CD4-positive, CD25-positive, alpha-beta regulatory T cell (primary cell): ENCODE measurements at regions not wholly inside any gene's neighbourhood (a gene's known extent, or its start where the extent isn't known, plus 50 kb on each side); places are given as distances from the start of the nearest gene placed in this dataset.

Source experiments
- ATAC-seq, 2 donors: fragments of 150-1000 bp; cut with Tn5 transposase; one replicate each; pipeline ENCODE4 v1.10.0; 2021; ENCODE audit warnings: low read depth in 2 of 2, moderate number of reproducible peaks in 2 of 2, moderate library complexity in 1 of 2
- DNase-seq, 3 donors: peaks; one replicate each; pipeline versions ENCODE4 v3.0.0 to v3.0.0-alpha.2; 2012 to 2022; ENCODE audit warnings: mixed read lengths in 1 of 3
- H3K27ac ChIP-seq: one replicate; pipeline ENCODE4 v1.7.0; 2013; ENCODE audit warnings: mild to moderate bottlenecking, low read length; ENCODE audit not compliant: insufficient read depth, poor library complexity, severe bottlenecking
- H3K27me3 ChIP-seq: one replicate; pipeline ENCODE4 v1.7.0; 2013; ENCODE audit warnings: low read length; ENCODE audit not compliant: control insufficient read depth, insufficient read depth
- H3K36me3 ChIP-seq: one replicate; pipeline ENCODE4 v1.7.0; 2013; ENCODE audit warnings: mild to moderate bottlenecking, low read length, moderate library complexity; ENCODE audit not compliant: control insufficient read depth, insufficient read depth
- H3K4me1 ChIP-seq: 2 replicates; pipeline ENCODE4 v1.7.0; 2013; ENCODE audit warnings: mild to moderate bottlenecking, low read length; ENCODE audit not compliant: insufficient read depth, control insufficient read depth, poor library complexity, severe bottlenecking
- H3K4me3 ChIP-seq: one replicate; pipeline ENCODE4 v1.7.0; 2013; ENCODE audit warnings: low read depth, mild to moderate bottlenecking, low read length, moderate library complexity
- H3K9me3 ChIP-seq, 2 experiments: 1 replicate in 1 of 2; 2 replicates in 1 of 2; pipeline ENCODE4 v1.7.0; 2013; ENCODE audit warnings: low read length in 2 of 2, mild to moderate bottlenecking in 1 of 2, moderate library complexity in 1 of 2; ENCODE audit not compliant: control insufficient read depth in 2 of 2
- H3K27ac Mint-ChIP-seq, 3 donors: one replicate each; pipeline ENCODE4 v1.8.0; 2020 to 2022; ENCODE audit warnings: mild to moderate bottlenecking in 3 of 3, mixed read lengths in 3 of 3, moderate library complexity in 2 of 3
- H3K27me3 Mint-ChIP-seq: one replicate; pipeline ENCODE4 v1.8.0; 2022; ENCODE audit warnings: mild to moderate bottlenecking, mixed read lengths
- H3K36me3 Mint-ChIP-seq: one replicate; pipeline ENCODE4 v1.8.0; 2020; ENCODE audit warnings: mixed read lengths
- H3K4me1 Mint-ChIP-seq, 4 donors: one replicate each; pipeline ENCODE4 v1.8.0; 2020 to 2022; ENCODE audit warnings: mixed read lengths in 4 of 4, mild to moderate bottlenecking in 1 of 4
- H3K4me3 Mint-ChIP-seq, 4 donors: one replicate each; pipeline ENCODE4 v1.8.0; 2020 to 2022; ENCODE audit warnings: mild to moderate bottlenecking in 4 of 4, mixed read lengths in 4 of 4, moderate library complexity in 3 of 4
- H3K9me3 Mint-ChIP-seq, 7 donors: one replicate each; pipeline ENCODE4 v1.8.0; 2020 to 2022; ENCODE audit warnings: mixed read lengths in 7 of 7, mild to moderate bottlenecking in 3 of 7, moderate library complexity in 2 of 7

DNA sequence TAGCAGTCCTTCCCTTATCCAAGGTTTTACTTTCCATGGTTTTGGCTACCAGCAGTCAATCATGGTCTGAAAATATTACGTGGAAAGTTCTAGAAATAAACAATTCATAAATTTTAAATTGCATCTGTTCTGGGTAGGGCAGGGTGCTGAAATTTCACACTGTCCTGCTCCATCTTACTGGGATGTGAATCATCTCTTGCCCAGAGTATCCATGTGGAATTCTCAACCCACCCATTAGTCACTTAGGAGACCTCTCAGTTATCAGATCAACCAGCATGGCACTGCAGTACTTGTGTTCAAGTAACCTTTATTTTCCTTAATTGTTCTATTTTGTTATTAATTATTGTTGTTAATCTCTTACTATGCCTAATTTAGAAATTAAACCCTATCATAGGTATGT, 202.8 kb upstream of the CPHXL start:
- ATAC-seq (no peak), DNase-seq (no peak)
- H3K36me3 Mint-ChIP-seq = no peaks in the 10 kb centered on the region
- Histone ChIP-seq H3K4me1 (no peaks in the 10 kb centered on the region), H3K36me3 (no peaks in the 10 kb centered on the region), H3K4me3 (no peak overlapping the region), H3K27ac (no peak overlapping the region), H3K27me3 (no peaks in the 10 kb centered on the region), H3K9me3 (no peaks in the 10 kb centered on the region)
- no peak overlapping the region for H3K4me3 Mint-ChIP-seq
- no peaks in the 10 kb centered on the region for H3K4me1 Mint-ChIP-seq
- H3K27ac Mint-ChIP-seq = no peak overlapping the region
- peaks cover 6% of the 10 kb centered on the region for H3K27me3 Mint-ChIP-seq
- peaks cover 0 to 11% (median 5%) of the 10 kb centered on the region in 7 donors for H3K9me3 Mint-ChIP-seq

DNA sequence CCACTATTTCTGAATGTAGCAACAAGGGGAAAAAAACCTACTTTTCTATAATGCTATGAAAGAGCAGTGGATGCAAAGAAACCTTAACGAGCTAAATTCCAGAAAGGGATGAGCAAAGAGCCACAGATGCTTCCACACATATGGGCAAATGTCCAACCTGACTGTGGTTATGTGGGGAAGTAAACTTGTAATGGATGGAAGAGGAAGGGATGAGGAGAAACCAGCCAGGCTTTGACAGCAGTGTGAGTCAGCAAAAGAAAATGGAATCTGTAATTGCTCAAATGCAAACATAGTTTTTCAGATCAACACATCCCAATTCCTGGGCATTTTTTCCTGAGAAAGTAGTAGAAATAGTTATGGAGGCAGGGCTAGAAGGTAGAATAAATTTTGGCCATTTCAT, 204.8 kb upstream of the CPHXL start:
- no peak overlapping the region for H3K4me3 ChIP-seq
- DNase-seq = no peak

DNA sequence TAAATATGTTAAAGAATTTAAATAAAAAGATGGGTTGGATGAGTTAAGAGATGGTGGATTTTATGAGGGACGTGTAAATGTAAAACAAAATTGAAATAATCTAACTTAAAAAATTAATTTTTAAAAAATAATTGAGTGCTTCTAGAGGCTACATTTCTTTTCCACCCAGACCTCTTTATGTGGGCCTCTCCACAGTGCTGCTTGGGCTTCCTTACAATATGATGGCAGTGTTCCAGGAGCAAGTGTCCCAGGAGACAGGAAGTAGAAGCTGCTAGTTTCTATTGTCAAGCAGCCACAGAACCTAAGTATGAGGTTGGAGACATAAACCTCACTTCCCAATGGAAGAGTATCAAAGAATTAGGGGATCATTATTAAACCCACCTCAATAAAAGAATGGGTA, 205.7 kb upstream of the CPHXL start:
- H3K27ac Mint-ChIP-seq = no peak overlapping the region
- H3K36me3 Mint-ChIP-seq = no peaks in the 10 kb centered on the region
- Histone ChIP-seq H3K27ac (no peak overlapping the region), H3K4me3 (no peak overlapping the region), H3K9me3 (no peaks in the 10 kb centered on the region), H3K36me3 (no peaks in the 10 kb centered on the region), H3K27me3 (no peaks in the 10 kb centered on the region), H3K4me1 (no peaks in the 10 kb centered on the region)
- H3K9me3 Mint-ChIP-seq = peaks cover 0 to 11% (median 3%) of the 10 kb centered on the region in 7 donors
- peaks cover 6% of the 10 kb centered on the region for H3K27me3 Mint-ChIP-seq
- ATAC-seq = no peak
- no peaks in the 10 kb centered on the region for H3K4me1 Mint-ChIP-seq
- H3K4me3 Mint-ChIP-seq = no peak overlapping the region
- no peak for DNase-seq

More for the DNA sequence above, 204.8 kb upstream of the CPHXL start:
- peaks cover 6% of the 10 kb centered on the region for H3K27me3 Mint-ChIP-seq
- H3K4me1 Mint-ChIP-seq = no peaks in the 10 kb centered on the region
- Histone ChIP-seq H3K27me3 (no peaks in the 10 kb centered on the region), H3K27ac (no peak overlapping the region), H3K36me3 (no peaks in the 10 kb centered on the region), H3K9me3 (no peaks in the 10 kb centered on the region), H3K4me1 (no peaks in the 10 kb centered on the region)
- peaks cover 0 to 11% (median 3%) of the 10 kb centered on the region in 7 donors for H3K9me3 Mint-ChIP-seq
- H3K4me3 Mint-ChIP-seq = no peak overlapping the region
- no peak for ATAC-seq
- H3K27ac Mint-ChIP-seq = no peak overlapping the region
- no peaks in the 10 kb centered on the region for H3K36me3 Mint-ChIP-seq

DNA sequence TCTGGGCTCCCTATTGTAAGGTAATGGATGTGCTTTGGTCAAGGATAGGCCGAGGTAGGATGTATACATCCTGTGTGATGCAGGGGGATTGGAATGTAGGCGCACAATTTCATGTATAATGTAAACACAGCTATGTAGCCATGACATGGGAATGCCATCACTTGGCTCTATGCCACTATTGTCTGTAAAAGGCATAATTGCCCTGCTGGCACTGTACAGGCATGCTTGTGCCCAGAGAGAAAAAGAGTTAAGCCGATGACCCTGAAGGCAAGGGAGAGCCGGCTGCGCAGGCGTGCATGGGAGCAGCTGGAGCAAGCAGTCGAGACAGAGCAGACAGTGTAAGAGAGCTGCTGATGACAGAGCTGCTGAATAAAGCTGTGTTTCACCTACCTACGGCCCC, 212.5 kb upstream of the CPHXL start:
- no peaks in the 10 kb centered on the region for H3K4me1 Mint-ChIP-seq
- H3K4me1 ChIP-seq = no peaks in the 10 kb centered on the region
- H3K27ac Mint-ChIP-seq = no peak overlapping the region
- H3K36me3 Mint-ChIP-seq = no peaks in the 10 kb centered on the region
- no peaks in the 10 kb centered on the region for H3K27me3 ChIP-seq
- H3K36me3 ChIP-seq = no peaks in the 10 kb centered on the region
- no peak overlapping the region for H3K4me3 ChIP-seq
- ATAC-seq = no peak
- H3K9me3 Mint-ChIP-seq = peaks cover 0 to 3% (median 0%) of the 10 kb centered on the region in 7 donors
- no peak overlapping the region for H3K4me3 Mint-ChIP-seq
- no peaks in the 10 kb centered on the region for H3K9me3 ChIP-seq
- no peak overlapping the region for H3K27ac ChIP-seq
- no peaks in the 10 kb centered on the region for H3K27me3 Mint-ChIP-seq
- no peak for DNase-seq

DNA sequence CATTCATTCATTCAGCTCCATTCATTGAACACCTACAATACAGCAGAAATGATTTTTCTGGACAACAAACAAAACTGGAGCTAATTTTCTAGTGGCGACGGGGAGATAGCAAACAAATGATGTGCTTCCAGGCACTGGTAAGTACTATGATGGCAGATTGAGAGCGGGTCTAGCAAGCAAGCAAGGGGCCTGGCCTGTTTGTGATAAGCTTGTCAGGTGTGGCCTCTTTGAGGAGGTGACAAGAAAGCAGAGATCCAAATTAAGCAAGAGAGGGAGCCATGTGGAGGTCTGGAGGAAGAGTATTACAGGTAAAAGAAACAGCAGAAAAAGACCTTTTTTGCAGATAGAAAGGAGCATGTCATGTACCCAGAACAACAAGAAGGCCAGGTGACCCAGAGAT, 216.1 kb upstream of the CPHXL start:
- H3K4me1 Mint-ChIP-seq = no peaks in the 10 kb centered on the region
- no peak for DNase-seq
- no peak overlapping the region for H3K4me3 Mint-ChIP-seq

DNA sequence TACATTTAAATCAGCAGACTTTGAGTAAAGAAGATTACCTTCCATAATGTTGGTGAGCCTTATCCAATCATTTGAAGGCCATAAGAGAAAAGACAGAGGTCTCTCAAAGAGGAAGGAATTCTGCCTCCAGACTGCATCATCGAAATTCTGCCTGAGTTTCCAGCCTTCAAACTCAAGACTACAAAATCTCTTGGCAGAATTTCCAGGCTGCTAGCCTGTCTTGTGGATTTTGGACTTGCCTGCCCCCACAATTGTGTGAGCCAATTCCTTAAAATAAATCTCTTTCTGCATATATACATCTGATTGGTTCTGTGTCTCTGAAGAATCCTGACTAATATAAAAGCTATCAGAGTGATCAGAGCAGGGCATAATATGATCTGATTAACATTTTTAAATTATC, 216.6 kb upstream of the CPHXL start:
- DNase-seq (no peak), ATAC-seq (no peak)
- H3K27me3 ChIP-seq = no peaks in the 10 kb centered on the region
- no peak overlapping the region for H3K4me3 Mint-ChIP-seq
- H3K27me3 Mint-ChIP-seq = no peaks in the 10 kb centered on the region
- H3K4me3 ChIP-seq = no peak overlapping the region
- peaks cover 0 to 3% (median 0%) of the 10 kb centered on the region in 7 donors for H3K9me3 Mint-ChIP-seq
- no peaks in the 10 kb centered on the region for H3K36me3 Mint-ChIP-seq
- H3K4me1 ChIP-seq = no peaks in the 10 kb centered on the region
- no peaks in the 10 kb centered on the region for H3K9me3 ChIP-seq
- no peak overlapping the region for H3K27ac Mint-ChIP-seq
- no peaks in the 10 kb centered on the region for H3K36me3 ChIP-seq
- no peaks in the 10 kb centered on the region for H3K4me1 Mint-ChIP-seq
- H3K27ac ChIP-seq = no peak overlapping the region

More for the DNA sequence above, 216.1 kb upstream of the CPHXL start:
- no peaks in the 10 kb centered on the region for H3K9me3 ChIP-seq
- Mint-ChIP-seq H3K36me3 (no peaks in the 10 kb centered on the region), H3K27ac (no peak overlapping the region), H3K9me3 (peaks cover 0 to 3% (median 0%) of the 10 kb centered on the region in 7 donors), H3K27me3 (no peaks in the 10 kb centered on the region)
- no peak overlapping the region for H3K4me3 ChIP-seq
- no peaks in the 10 kb centered on the region for H3K4me1 ChIP-seq
- ATAC-seq = no peak
- H3K27me3 ChIP-seq = no peaks in the 10 kb centered on the region
- no peaks in the 10 kb centered on the region for H3K36me3 ChIP-seq
- no peak overlapping the region for H3K27ac ChIP-seq

DNA sequence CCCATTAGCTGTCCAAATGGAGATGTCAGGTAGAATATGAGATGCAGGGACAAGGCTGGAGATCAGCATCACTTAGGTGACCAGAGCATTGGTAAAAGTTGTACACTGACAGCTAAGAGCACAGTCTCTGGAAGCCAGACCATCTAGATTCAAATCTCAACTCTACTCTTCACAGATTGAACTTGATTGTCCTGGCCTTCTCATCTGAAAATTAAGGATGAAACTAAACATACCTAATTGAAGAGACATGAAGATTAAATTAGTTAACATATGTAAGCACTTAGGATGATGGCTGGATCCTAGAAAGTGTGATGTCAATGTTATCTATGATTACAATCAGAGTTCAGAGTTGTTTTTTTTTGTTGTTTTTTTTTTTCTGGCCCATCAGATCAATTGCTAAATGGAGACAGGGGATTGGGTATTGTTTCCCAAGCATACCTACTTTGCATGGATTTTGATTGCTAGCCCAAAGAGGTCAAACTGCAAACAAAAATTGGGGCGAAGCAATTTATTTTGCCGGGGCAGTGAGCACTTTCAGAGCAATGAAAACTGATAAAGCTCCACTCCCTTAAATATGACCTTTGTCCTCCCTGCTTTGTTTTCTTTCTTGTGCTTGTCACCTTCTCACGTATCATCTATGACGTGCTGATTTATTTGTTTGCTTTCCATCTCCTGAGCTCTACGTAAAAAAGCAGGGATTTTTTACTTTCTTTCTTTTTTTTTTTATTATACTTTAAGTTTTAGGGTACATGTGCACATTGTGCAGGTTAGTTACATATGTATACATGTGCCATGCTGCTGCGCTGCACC, 217.6 kb upstream of the CPHXL start:
- H3K4me1 Mint-ChIP-seq = no peaks in the 10 kb centered on the region
- no peak overlapping the region for H3K4me3 Mint-ChIP-seq
- no peaks in the 10 kb centered on the region for H3K27me3 Mint-ChIP-seq
- H3K9me3 ChIP-seq = no peaks in the 10 kb centered on the region
- H3K36me3 Mint-ChIP-seq = no peaks in the 10 kb centered on the region
- H3K4me1 ChIP-seq = no peaks in the 10 kb centered on the region
- no peaks in the 10 kb centered on the region for H3K27me3 ChIP-seq
- H3K9me3 Mint-ChIP-seq = peaks cover 0 to 3% (median 0%) of the 10 kb centered on the region in 7 donors
- no peaks in the 10 kb centered on the region for H3K36me3 ChIP-seq
- DNase-seq = no peak
- H3K4me3 ChIP-seq = no peak overlapping the region
- H3K27ac Mint-ChIP-seq = no peak overlapping the region
- no peak for ATAC-seq
- H3K27ac ChIP-seq = no peak overlapping the region

DNA sequence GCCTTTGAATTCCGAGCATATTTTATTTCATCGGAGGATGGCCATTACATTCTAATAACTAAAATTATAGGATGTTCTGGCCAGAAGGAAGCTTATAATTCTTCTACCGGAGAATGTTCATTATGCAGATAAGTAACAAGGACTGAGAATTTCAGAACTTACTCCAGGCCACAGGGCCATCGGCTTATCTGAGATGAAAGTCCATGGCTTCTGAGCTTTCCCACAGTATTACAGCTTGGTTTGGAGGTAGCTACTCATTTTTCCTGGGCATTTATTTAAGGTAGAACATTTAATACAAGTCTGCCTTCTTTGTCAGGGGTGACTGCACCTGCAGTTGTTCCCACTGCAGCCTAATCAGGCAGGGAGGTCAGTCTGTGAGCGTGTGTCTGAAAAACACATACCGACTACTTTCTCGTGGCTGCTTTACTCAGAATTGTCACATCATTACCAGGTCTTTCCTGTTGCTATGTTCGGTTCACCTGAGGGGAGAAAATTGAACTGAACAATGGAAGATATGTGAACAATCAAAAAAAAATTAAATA, 219.7 kb upstream of the CPHXL start:
- peaks cover 0 to 4% (median 0%) of the 10 kb centered on the region in 7 donors for H3K9me3 Mint-ChIP-seq
- no peak overlapping the region for H3K4me3 Mint-ChIP-seq
- no peaks in the 10 kb centered on the region for H3K4me1 Mint-ChIP-seq
- H3K27ac Mint-ChIP-seq = no peak overlapping the region
- Histone ChIP-seq H3K4me1 (no peaks in the 10 kb centered on the region), H3K4me3 (no peak overlapping the region), H3K36me3 (no peaks in the 10 kb centered on the region), H3K27ac (no peak overlapping the region), H3K9me3 (no peaks in the 10 kb centered on the region), H3K27me3 (no peaks in the 10 kb centered on the region)
- no peaks in the 10 kb centered on the region for H3K36me3 Mint-ChIP-seq
- DNase-seq (no peak), ATAC-seq (no peak)
- no peaks in the 10 kb centered on the region for H3K27me3 Mint-ChIP-seq
